ENCODE measurements at regions not wholly inside any gene's neighbourhood (a gene's known extent, or its start where the extent isn't known, plus 50 kb on each side); places are given as distances from the start of the nearest gene placed in this dataset.

GRCh38 chr7:70994176-70994575 is 137.8 kb upstream of the GALNT17 start:
- no peak for DNase-seq

GRCh38 chr7:70997261-70997660 is 134.7 kb upstream of the GALNT17 start:
- no peak for DNase-seq

- no peak for DNase-seq
Measured at GRCh38 chr7:71005109-71005508, 126.8 kb upstream of the GALNT17 start.

GRCh38 chr7:71009636-71010035 is 122.3 kb upstream of the GALNT17 start:
- DNase-seq, result no peak

GRCh38 chr7:71015252-71015900 is 116.6 kb upstream of the GALNT17 start:
- DNase-seq, result no peak

- DNase-seq, result no peak
Measured at GRCh38 chr7:71016401-71016800, 115.5 kb upstream of the GALNT17 start.

GRCh38 chr7:71017602-71018001 is 114.3 kb upstream of the GALNT17 start:
- no peak for DNase-seq

GRCh38 chr7:71019706-71020105 is 112.2 kb upstream of the GALNT17 start:
- no peak for DNase-seq

- no peak for DNase-seq
Measured at GRCh38 chr7:71021131-71021530, 110.8 kb upstream of the GALNT17 start.

- DNase-seq, result no peak
Measured at GRCh38 chr7:71026680-71027079, 105.3 kb upstream of the GALNT17 start.

- no peak for DNase-seq
Measured at GRCh38 chr7:71034243-71034642, 97.7 kb upstream of the GALNT17 start.

- DNase-seq, result no peak
Measured at GRCh38 chr7:71042591-71042990, 89.4 kb upstream of the GALNT17 start.

GRCh38 chr7:71050492-71050891 is 81.5 kb upstream of the GALNT17 start:
- no peak for DNase-seq

- DNase-seq, result no peak
Measured at GRCh38 chr7:71055504-71055903, 76.4 kb upstream of the GALNT17 start.

GRCh38 chr7:71077743-71078476 is 54.0 kb upstream of the GALNT17 start:
- DNase-seq, result no peak

All from hematopoietic multipotent progenitor cell treated with erythropoietin and hydrocortisone succinate and interleukin-3 and kit ligand, for 8 days (in vitro differentiated cells).